Left lobe of liver (tissue), 2 donors: ENCODE measurements at regions not wholly inside any gene's neighbourhood (a gene's known extent, or its start where the extent isn't known, plus 50 kb on each side); places are given as distances from the start of the nearest gene placed in this dataset.

ENCODE experiments used
- ATAC-seq: fragments of 200-7000 bp; cut with Tn5 transposase; one replicate; pipeline ENCODE4 v1.9.1; 2020; ENCODE audit warnings: mild to moderate bottlenecking, moderate library complexity
- DNase-seq: peaks from one replicate; pipeline ENCODE4 v3.0.0-alpha.2; 2020; ENCODE audit warnings: low spot score
- donor health status: DM: no; HTN: no; CAD: no; lungs with moderate emphysema.
- donor health status: DM: no; HTN: yes; CAD: no.

DNA sequence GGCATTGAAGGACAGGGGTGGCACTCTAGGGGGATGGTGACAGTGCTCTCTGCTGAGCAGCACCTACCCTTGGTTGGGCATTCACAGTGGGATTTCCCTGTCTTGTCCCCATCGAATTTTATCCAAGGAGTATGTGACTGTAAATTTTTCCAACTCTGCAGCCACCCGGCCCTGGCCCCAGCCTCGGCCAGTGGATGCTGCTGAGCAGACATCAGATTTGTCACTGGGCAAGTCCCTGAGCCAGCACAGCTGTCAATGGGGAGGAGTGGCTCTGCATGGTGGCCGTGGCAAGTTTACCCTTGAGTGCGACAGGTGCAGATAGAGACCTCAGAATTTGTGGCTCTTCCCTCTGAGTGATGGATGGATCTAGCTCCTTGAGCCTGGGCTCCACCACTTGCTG is 240.2 kb upstream of the CSF3R start:
- ATAC-seq (no peak), DNase-seq (no peak)

DNA sequence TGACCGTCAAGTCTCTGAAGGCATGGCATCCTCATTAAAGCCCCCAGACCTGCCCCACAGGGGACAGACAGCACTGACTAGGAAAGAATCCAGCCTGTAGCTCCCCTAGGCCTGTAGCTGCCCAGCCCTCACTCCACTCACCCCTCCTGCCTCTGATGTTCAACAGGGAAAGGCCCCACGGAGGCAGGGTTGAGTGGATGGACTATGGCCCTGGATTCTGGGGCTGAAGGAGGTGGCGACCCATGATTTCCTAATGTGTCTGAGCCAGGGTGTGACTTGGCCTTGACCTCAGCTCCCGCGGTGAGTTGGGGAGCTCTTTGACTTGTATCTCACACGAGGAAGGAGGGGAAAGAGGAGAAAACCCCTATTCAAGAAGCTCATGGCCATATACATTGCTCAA is 238.5 kb upstream of the CSF3R start:
- no peak for DNase-seq
- no peak for ATAC-seq

DNA sequence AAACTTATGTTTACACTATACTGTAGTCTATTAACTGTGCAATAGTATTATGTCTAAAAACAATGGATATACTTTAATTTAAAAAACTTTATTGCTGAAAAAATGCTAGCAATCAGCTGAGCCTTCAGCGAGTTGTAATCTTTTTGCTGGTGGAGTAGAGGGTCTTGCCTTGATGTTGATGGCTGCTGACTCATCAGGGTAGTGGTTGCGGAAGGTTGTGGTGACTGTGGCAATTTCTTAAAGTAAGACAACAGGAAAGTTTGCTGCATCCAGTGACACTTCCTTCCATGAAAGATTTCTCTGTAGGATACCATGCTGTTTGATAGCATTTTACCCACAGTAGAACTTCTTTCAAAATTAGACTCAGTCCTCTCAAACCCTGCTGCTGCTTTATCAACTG is 234.7 kb upstream of the CSF3R start:
- DNase-seq (no peak), ATAC-seq (no peak)

GRCh38 chr1:36715797-36716196 is 233.1 kb upstream of the CSF3R start:
- DNase-seq: no peak

DNA sequence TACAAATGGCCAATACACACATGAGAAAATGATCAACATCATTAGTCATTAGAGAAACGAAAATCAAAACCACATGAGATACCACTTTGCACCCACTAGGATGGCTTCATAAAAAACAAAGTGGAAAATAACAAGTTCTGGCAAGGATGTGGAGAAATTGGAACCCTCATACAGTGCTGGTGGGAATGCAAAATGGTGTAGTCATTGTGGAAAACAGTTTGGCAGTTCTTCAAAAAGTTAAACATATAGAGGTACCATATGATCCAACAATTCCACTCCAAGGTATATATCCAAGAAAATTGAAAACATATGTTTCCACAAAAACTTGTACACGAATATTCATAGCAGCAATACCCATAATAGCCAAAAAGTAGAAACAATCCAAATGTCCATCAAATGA is 231.6 kb upstream of the CSF3R start:
- DNase-seq (no peak), ATAC-seq (no peak)

More at GRCh38 chr1:36715797-36716196, 233.1 kb upstream of the CSF3R start:
- ATAC-seq: no peak

DNA sequence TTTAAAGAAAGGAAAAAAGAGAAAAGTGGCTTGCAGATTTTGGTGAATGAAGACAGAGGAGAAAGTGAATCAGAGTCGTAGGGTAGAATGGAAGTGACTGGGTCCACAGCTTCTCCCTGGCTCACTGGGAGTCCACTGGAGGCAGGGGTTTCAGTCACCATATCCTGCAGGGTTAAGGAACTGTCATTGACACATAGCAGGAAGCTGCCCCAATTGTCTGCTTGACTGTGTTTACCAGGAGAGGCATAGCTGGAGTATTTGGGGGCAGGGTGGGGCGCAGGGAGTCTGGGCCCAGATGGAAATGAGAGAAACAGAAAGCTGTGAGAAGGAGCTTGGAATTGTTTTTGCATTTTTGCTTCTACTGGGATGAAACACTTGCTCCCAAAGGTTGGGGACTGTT is 228.8 kb upstream of the CSF3R start:
- no peak for DNase-seq
- no peak for ATAC-seq

DNA sequence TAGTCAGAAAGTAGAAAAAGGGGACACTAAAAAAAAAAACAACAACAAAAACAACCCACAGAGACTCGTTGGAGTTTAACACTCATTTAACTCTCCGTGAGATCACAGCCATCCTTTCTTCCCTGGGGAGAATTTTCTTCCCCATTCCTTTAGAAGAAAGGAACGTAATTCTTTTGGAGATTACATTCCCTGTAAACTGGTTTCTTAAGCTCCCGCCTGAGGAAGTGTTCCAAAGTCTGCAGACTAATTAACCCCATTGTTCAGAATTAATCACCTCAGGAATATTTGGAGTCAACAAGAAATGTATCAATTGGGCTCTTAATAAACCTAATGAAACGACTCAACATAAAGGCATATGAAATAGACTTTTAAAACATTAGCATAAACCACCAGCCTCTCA is 228.2 kb upstream of the CSF3R start:
- ATAC-seq (no peak), DNase-seq (no peak)

GRCh38 chr1:36709869-36710481 is 227.3 kb upstream of the CSF3R start:
- no peak for DNase-seq

DNA sequence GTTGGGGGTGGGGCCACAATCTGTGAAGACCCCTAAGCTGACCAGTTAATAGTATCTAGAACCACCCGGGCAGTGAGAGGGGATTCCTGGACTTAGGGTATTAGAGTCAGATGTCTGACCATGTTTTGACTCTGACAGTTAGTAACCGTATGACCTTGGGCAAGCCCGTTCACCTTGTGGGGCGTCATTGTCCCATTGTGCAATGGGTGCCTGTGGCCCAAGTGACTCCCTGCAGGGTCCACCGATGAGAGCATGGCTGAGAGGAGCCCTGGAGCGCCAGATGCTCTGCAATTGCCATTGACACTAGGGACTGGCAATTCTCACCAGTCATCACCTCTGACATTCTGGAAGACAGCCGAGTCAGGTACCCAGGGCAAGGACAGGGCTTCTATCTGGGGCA is 225.9 kb upstream of the CSF3R start:
- ATAC-seq (no peak), DNase-seq (no peak)

More at GRCh38 chr1:36709869-36710481, 227.3 kb upstream of the CSF3R start:
- ATAC-seq: no peak

DNA sequence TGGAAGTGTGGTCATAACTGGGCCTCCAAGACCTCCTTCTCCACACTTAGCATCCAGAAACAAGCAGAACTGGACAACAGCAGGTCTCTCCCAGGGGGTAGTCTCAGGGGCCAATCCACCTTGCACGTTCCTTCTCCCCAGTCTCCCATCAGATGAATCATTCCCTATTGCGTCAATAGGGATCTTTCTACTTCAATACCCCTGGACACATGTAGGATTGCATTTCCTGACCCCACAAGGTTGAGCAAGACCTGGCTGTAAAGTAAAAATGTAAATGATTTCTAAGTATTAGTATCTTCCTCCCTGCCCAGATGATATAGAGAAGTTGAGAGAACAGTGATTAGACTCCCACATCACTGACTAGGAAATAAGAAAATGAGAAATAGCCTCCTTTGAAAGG is 224.5 kb upstream of the CSF3R start:
- ATAC-seq (no peak), DNase-seq (no peak)

DNA sequence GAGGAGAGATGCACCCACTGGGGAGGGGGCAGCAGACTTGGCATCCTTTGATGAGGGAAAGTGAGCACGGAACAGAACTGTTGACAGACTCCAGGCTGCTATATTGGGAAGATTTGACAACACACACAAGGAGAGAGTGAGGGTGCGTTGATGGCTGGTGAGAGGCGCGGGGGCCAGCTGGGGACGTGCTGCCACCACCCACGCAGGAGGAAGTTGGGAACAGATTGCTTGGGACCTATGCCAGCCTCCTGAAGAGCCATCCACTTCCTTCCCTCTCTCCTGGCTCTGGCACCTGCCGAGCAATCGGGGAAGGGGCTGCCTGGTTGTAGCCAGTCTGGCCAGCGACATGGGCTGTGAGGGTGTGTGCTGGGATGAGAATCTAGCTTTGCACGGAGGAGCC is 223.7 kb upstream of the CSF3R start:
- ATAC-seq (no peak), DNase-seq (no peak)

- ATAC-seq: no peak
- DNase-seq: no peak
Observed at GRCh38 chr1:36705629-36706028, 222.9 kb upstream of the CSF3R start.

DNA sequence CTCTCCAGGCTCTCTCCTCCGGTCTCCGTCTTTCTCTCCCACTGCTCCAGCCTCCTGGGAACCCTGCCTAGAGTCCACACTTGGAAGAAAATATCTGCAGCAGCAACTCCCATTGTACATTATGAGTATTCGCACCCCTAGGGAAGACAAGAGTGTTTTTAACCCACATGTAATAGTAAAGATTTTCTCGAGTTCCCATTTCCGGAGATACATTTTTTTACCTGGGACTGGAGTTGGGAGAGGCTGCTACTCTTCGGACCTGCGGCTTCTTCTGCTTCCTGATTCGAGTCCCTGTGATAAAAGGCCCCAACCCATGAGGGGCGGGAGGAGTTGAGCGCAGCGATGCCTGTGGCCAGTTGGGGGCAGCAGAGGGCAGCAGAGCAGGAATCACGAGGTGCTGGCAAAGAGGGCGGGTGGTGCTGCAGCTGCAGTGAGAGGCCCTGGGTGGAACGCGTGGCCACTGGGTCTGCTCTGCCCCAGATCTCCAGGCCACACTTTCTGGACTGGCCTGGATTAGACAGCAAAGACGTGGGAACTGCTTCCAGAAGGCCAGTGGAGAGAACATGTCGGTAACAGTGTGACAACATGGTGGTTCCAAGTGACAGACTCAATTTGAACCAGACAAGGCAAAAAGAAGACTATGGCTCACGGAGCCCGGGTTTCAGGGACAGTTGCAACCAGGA is 221.0 kb upstream of the CSF3R start:
- ATAC-seq: peak; percentile 99
- DNase-seq: peak; percentile 71

DNA sequence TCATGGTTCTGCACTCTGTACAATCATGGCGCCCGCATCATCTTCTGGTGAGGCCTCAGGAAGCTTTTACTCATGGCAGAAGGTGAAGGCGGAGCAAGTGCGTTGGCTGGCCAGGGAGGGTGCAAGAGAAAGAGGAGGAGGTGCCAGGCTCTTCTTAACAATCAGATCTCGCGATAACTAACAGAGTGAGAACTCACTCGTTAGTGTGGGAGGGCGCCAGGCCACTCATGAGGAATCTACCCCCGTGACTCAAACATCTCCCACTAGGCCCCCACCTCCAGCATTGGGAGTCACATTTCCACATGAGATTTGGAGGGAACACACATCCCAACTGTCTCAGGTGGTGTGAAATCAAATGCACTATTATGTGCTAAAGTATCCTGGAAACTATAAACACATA is 220.2 kb upstream of the CSF3R start:
- peak; percentile 12 for DNase-seq
- ATAC-seq: no peak

- peak; percentile 18 for DNase-seq
- no peak for ATAC-seq
Observed at GRCh38 chr1:36699113-36699911, 216.6 kb upstream of the CSF3R start.

DNA sequence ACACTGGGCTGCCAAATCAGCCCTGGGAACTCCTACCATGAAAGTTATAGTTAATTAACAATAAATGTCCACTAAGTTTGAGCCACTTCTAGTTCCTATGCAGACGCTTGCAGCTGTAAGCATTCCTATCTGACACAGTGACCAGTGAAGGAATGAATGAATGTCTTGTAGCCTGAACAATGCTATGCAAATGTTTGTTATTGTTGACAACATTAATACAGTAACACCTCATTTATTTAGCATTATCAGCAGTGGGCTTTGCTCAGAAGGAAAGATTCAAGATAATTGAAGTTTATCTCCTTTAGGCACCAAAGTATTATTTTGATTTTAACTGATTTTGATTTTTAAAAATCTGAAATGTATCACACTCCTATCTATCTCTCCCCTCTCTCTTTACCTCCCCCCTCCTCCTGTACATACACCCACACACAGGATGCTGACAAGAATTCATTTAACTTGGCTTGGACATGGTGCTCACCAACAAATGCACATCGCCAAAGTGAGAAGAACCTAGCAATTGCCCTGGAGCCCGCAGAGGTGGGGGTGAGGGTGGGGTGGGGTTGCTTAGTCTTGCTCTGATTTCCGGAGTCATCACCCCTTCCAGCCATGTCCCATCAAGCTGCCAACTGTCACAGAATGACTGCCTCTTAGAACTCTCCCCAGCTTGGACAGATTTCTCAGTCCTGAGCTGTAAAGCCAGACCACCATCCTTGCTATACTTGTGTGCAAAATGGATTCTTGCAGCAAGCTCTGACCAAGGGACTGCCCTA is 215.3 kb upstream of the CSF3R start:
- DNase-seq (peak; percentile 29), ATAC-seq (no peak)

GRCh38 chr1:36696261-36696940 is 213.7 kb upstream of the CSF3R start:
- peak; percentile 15 for DNase-seq
- ATAC-seq: no peak

GRCh38 chr1:36693603-36694002 is 210.9 kb upstream of the CSF3R start:
- DNase-seq (peak; percentile 23), ATAC-seq (no peak)

- ATAC-seq (no peak), DNase-seq (peak; percentile 29)
Observed at GRCh38 chr1:36693161-36693525, 210.4 kb upstream of the CSF3R start.

DNA sequence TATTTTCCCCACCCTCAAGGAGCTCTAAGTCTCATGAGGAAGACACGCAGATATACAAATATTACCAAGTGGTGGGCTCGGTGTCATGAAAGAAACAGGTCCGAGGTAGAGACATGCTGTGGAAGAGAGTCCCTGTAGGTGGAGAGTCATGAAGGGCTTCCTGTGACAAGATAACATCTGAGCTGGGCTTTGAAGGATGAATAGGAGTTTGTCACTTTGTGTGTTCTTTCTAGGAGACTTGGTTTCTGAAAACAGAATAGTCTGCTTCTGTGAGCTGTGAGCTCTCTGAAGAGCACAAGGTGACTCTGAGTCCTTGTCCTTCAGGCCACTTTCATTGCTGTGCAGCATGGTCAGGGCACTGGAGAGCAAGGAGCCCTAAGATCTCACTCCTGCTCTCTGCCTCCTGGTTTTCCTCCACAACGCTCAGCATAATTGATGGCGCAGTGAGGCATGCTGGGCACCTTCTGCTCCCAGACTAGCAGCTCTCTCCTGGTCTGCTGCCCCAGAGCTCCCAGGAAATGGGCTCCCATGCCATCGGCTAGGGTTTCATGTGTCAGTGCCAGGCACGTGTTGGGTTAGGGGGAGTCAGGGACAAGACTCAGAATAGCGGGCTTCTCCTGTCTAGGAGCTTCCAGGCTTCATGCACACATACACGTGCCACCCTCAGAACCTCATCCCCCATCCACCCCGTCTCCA is 209.9 kb upstream of the CSF3R start:
- ATAC-seq: no peak
- DNase-seq: peak; percentile 12
